Hematopoietic multipotent progenitor cell (in vitro differentiated cells): ENCODE measurements at regions not wholly inside any gene's neighbourhood (a gene's known extent, or its start where the extent isn't known, plus 50 kb on each side); places are given as distances from the start of the nearest gene placed in this dataset.
"Not testable (repeated sequence)": the region's sequence is repeated elsewhere in the genome, so short reads cannot be mapped to it uniquely, and the experiment has no call there.

Experiments used
- DNase-seq, 3 donors: peaks; one replicate each; pipeline ENCODE4 v3.0.0-alpha.2; 2011 to 2015; ENCODE audit warnings: low read depth in 2 of 3, low spot score in 2 of 3

DNA sequence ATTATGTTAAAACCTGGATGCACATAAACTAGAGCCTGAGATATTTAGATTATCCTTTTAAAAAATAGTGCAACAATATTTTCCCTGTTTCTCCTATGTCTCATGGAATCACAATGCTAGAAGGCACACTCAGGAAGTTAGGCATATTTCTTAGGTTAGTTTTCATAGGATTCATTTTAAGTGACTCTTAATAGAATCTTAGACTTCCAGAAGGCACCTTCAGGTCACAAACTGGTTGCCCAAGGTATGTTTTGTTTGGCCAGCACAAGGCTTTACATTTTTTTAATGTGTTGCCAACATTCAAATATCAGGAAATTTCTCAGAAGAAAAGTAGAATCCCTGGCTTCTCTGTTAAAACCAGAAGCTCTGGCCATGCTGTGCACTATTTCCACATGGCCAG is 129.3 kb downstream of the LNPK start:
- DNase-seq = no peak

DNA sequence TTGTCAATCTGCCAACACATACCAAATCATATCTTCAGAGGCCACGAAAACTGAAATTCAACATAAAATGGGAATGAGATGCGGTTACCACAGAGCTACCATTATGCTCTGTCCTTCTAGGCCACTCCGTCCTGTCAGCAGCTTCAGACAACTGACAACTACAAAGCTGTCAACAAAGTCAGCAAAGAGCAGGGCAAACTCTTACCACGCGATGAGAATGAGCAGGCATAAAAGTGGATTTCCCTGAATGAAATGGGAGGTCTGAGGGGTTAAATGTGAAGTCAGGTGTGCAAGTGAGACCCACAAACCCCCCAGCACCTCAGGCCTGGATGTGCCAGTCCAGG is 130.1 kb downstream of the LNPK start:
- DNase-seq = no peak

DNA sequence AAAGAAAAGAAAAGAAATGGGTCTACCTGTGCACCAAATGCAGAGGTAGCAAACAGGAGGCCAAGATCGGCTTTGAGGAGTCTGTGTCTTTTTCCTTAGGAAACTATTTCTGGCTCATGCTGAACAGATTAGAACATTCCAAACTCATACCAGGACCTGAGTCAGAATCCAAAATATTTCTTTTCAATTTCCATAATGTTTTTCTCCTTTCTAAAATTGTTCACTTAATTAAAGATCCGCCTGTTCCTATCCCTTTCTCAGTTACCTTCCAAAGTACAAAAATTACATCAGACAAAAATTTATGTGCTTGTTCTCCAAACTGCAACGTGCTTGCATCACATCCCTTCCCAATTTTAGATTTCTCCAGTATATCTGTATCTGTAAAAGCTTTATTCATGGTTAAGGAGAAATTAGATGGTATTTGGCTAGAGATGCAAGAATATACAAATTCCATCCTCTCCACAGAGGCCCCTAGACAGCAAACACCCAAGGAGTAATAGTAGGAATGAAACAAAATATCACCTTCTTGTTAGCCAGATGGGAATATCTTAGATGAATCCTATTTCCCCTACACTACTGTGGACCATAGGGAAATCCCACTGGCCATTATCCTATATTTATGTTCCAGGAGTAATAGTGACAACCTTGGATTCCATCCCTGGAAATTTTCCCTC is 130.6 kb downstream of the LNPK start:
- DNase-seq = no peak

DNA sequence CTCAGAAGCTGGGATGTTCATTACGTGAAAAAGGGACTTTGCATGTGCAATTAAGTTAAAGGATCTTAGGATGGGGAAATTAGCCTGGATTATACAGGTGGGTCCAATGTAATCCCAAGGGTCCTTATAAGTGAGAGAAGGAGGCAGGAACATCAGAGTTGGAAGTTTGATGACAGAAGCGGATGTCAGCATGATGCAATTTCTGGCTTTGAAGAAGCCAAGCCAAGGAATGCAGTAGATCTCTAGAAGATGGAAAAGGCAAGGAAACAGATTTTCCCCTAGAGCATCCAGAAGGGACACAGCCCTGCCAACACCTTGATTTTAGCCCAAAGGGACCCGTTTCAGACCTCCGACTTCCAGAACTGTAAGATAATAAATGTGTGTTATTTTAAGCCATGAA is 136.4 kb downstream of the LNPK start:
- no peak for DNase-seq

DNA sequence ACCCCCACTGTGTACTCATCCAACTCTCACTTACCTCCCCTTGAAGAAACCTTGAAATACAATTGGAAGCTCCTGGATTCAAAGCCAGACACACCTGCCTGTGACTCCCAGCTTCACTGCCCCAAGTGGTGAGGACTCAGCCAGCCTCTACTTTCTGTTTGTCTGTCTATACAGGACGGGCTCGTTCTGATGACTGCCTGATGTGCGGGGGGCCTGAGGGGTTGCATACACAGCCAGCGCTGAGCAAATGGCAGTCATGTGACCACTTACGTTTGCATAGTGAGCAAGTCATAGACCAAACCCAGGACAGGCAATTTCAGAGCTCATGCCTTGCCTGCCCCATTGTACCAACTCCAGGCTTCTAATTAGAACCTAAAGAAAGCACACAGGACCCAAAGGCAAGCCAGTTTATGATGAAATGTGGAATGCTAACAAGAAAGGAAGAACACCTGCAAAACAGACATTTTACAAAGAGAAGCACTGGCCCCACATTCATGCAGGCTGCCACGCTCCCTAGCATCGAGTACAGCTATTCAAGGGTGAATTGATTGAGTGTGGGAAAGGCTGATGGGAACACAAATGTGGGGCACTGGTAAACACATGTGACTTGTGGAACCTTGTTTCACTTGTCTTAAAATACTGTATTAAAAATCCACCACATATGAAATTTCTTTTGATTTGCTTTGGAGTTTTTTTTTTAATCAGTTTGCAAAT is 137.8 kb downstream of the LNPK start:
- no peak for DNase-seq

DNA sequence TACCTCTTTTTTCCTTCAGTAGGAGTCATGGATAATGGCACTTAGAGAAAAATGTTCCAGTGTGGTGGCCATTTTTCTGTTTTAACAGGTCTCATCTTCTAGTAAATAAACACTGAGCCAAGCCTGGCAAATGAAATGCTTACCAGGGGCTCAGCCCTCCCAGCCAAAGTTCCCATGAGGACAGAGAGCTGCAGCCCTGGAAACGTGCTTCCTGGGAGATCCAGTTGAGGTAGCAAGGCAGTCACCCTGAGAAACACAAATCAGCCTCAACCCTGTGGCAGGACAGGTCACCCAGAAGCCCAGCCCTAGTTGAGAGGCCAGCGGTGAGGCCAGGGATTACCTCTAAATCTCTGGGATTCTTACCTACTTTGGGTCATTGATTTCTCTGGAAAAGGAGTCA is 140.1 kb downstream of the LNPK start:
- DNase-seq = no peak

DNA sequence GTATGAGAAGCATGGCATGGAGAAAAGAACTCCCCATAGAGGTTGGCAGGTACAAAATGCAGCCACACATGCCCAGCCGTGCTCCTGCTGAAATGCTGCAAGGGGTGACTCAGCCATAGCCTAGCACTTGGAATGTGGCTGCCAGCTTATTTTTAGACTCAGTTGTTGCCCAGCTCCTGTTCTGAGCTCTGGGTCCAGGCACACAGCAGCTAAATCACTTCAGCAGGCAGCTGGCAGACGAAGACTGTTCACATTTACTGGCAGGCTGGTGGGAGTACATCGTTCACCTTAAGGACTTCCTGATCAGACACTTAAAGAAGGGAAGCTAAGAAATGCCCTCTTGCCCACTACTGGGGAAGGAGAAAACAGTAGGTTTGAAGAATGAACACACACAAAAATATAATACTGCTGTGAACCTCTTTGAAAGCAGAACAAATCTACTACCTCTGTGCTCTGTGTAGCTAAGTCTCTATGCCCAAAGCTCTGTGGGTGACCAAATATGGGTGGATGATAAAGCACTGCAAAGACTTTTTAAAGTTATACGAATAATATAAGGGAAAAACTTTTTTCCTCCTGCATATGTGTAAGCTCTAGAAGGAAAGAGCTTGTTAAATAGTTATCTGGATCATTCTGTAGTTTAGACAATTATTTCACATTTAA is 146.1 kb downstream of the LNPK start:
- DNase-seq = no peak

DNA sequence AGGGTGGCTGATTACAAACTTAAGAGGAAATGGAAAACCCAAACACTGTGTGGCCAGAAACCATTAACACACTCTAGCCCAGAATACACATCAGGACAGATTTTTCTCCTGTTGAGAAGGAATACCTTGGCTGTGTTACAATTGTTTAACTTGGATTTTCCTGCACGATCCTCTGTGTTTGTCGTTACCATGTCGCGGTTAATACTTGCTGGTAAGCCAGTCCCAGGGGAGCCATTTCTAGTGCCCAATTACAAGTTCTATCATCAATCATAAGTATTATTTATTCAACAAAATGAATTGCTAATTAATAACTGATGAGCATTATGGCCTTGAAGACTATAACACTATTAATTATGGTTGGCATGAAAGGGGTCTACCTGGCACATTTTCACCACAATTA is 146.8 kb downstream of the LNPK start:
- DNase-seq = no peak

DNA sequence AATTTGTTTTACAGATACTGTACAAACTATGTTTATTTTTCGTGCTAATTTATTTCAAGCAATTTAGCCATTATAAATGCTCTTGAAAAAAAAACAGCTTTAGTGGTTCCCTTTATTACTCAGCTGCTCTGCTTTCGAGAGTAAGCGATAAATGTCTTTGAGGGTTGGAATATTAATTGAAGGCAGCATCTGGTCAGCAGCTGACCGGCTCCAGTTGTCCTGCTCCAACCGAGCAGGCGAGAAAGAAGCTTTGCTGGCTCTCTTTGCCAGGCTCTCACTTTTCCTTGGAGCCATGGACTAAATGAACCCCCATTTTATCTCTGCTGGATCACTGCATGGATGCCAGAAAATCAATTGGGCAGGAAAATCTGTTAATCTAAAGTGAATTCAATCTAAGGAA is 147.4 kb downstream of the LNPK start:
- DNase-seq = no peak

DNA sequence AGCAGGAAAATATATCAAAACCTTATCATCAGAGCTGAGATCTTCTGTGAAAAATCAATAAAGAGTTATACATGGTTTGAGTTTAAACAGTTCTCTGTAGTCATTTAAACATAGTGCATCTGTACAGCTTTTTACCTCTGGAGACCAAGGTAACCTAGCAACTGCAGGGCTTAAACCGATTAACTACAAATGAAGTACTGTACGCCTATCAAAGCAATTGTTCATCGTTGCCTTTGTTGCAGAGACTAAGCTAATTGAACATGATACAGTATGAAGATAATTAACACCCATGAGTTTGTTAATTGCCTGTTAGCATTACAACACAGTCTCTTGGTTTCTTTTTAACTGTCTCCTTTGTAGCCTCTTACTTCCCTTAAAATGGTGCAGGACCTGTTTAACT is 147.9 kb downstream of the LNPK start:
- no peak for DNase-seq

DNA sequence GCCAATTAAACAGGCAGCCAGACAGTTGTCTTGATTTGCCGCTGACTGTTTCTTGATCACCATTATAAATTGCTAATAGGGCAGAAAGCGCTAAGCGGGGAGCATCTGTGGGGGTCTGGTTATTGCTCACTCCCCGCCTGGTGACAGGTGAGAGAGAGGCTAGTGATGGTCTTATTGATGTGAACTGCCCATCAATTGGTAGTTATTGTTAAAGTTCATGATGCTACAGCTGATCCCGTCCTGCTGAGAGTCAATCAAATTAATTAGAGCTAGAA is 148.5 kb downstream of the LNPK start:
- no peak for DNase-seq

DNA sequence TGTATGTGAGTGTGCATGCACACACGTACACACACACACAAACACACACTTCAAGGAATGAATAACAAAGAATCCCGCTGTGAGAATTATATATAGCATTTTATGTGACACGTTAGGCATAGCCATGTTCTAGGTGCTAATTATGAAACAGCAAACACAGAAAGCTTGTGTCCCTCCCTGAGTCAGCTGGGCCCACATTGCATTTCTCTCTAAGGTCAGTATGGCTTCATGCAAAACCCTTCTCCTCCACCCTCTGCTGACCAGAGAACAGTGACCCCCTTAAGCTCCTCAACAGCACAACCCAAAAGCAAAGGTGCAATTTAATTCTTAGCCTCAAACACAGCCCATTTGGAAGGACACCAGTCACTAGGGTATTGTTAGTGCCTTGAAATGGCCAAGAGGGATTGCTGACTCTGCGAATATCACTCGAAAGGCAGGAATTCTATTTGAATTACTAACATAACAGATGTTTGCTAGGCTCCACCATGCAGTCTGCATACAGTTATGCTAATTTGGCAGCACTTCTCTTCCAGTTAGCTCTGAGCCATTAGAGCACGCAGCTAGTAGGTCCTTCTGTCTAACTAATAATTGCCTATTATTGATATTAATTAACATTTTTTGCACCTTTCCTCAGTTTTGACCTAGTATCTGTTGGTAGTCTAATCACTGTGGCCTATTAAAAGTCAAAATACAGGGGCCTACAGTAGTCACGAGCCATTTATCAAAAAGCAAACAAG is 149.0 kb downstream of the LNPK start:
- no peak for DNase-seq

DNA sequence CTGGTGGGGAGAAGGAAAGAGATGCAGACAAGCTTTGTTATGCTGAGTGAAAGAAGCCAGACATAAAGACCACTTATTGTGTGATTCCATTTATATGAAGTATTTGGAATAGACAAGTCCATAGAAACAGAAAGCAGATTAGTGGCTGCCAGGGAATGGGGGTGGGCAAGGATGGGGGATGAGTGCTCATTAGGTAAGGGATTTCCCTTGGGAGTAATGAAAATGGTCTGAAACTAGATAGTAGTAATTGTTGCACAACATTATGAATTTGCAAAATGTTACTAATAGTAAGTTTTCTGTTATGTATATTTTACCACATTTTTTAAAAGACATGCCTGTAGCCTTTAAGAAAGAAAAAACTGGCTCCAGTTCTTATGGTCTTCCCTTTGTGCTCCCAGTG is 154.9 kb downstream of the LNPK start:
- no peak for DNase-seq

DNA sequence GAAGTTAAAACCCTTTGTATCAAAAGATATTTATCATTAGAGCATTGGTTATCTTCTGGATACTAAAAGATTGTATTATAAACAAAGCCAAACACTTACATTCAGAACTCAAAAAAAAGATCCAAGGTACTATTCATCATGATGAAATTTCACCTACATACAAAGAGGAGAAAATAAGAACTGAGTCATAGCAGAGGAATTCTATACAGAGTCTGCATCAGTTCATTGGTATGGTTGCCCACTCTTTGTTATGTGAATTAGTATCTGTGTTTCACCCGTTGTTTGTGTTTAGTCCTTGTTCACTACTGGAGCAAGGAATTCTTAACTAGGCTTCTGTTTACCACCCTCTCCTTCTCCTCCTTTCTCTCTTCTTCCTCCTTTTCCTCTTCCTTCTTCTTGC is 157.9 kb downstream of the LNPK start:
- DNase-seq = no peak

DNA sequence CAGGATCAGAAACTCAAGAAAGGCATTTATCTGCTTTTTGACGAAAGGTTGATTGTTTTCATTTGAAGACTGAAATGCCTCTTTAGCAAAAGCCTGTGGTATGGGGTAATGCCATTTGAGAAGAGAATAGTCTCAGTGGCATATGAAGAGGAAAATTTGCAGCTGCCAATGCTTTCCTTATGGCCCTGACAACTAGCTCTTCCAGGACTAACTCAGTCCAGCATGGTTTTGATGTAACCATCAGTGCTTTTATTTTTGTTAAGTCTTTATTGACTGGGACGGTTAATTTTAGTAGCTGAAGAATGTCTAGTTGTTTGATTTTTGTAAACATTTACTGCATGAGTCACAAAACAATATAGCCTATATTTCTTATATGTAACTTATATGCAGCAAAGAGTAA is 158.4 kb downstream of the LNPK start:
- DNase-seq = no peak

DNA sequence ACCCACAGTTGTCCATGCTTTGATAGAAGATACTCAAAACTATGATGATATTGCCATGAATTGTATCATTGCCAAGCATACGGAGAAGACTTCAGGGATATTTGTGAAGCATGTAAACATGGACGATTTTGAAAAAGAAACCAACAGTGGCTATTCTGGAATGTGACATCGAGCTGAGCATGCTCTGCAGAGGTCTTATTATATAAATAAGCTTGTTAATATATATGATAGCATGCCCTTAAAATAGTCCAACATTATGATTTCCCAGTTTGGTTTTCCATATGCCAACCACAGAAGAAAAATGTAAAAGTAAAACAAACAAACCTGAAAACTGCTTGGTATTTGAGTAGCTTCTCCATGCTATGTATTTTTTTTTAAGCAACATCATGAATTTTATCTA is 159.1 kb downstream of the LNPK start:
- no peak for DNase-seq

DNA sequence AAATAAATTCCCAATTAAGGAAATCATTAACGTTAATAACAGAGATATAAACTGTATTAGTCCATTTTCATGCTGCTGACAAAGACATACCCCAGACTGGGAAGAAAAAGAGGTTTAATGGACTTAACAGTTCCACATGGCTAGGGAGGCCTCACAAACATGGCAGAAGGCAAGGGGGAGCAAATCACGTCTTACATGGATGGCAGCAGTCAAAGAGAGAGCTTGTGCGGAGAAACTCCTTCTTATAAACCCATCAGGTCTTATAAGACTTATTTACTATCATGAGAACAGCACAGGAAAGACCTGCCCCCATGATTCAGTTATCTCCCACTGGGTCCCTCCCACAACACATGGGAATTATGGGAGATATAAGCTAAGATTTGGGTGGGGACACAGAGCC is 161.3 kb downstream of the LNPK start:
- not testable (repeated sequence) for DNase-seq

DNA sequence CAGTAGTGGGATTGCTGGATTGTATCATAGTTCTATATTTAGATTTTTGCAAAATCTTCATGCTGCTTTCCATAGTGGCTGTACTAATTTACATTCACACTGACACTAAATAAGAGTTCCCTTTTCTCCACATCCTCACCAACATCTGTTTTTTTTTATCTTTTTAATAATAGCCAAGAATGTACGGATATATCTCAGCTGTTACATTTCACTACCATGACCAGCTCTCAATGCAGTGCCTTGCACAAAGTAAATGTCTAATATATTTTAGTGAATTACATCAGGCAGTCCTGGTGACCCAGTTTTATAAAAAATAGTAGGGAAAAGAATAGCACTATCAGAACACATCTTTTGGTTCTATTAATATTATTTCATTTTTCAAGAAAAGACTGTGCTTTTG is 161.8 kb downstream of the LNPK start:
- no peak for DNase-seq

DNA sequence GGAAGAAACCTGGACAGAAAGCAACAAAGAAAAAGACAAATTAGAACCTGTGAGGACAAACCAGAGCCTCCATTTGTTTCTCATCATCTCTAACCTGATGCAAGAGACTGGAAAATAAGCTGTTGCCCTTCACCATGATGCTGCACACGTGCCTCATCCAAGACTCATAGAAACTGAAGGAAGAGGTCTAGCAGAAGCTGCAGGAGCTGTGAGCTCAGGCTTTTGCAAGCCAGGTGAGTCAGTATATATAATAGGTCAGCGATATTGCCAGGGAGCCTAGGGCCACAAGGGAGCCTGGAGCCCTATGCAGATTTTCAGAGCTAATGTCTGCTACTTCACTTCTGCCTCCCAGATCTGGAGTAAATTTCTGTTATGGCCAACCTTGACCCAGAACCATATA is 163.1 kb downstream of the LNPK start:
- no peak for DNase-seq

DNA sequence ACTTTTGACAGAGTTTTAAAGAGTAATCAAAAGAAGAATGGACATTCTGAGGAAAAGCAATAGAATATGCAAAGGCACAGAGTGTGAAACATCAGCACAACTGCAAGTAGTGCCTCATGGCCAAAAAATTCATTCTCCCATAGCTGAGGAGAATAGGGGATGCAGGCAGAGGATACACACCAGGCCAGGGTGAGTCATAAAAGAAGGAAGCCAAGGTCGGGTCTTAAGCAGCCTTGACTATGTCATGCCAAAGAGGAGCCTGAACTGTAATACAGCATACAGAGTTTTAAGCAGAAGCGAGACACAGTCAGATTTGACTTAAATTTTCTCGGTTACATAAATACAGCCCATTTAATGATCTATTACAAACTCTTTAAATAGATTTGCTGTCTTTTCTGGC is 165.0 kb downstream of the LNPK start:
- DNase-seq = no peak

DNA sequence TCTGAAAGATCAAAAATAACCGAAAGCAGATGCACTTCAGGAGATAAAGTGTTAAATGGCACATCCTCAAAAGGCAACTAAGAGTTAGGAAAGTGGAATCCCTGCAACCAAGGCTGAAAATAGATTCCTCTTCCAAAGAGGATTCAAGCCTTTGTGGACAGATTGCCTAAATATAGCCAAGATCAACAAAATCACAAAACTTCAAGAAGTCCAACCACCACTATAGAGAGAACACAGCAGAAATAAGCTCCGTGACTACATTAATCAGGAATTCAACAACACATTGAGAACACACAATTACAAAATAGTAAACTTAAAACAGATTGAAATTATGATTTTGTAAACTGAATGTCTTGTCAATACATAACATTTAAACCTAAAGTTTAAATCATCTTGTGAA is 165.7 kb downstream of the LNPK start:
- no peak for DNase-seq

DNA sequence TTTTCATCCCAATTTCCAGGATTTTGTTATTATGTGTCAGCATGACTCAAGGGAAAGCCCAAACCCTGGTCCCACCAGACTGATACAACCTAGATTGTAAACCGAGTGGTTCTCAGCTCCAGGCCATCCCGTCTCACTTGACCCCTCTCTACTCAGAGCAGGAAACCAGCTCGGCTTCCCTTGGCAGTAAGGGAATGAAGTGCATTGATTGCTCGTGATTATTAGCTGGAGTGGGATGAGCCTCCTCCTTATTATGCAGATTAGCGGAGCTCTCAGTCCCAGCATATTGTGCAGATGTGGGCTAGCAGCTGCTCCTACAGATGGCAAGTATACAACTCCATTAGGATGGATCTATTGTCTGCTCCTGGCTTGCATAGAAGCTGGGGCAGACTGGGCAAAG is 167.6 kb downstream of the LNPK start:
- DNase-seq = no peak
